B cell (primary cell): ENCODE measurements at regions not wholly inside any gene's neighbourhood (a gene's known extent, or its start where the extent isn't known, plus 50 kb on each side); places are given as distances from the start of the nearest gene placed in this dataset.

Experiments
- ATAC-seq: fragments of 200-7000 bp; cut with Tn5 transposase; one replicate; pipeline ENCODE4 v1.10.0; 2021; ENCODE audit warnings: low read depth, mild to moderate bottlenecking, moderate number of reproducible peaks, moderate library complexity
- CTCF ChIA-PET: fragments of 350-600 bp; sonication (Branson Sonifier 250); formaldehyde crosslinking; loops from one replicate; lab custom pipeline; 2021; ENCODE audit warnings: antibody characterized with exemption, inconsistent platforms; lab: Charles Lee
- POLR2A ChIA-PET: fragments of 350-600 bp; sonication (Branson Sonifier 250); formaldehyde crosslinking; loops from one replicate; lab custom pipeline; 2021; ENCODE audit warnings: antibody characterized with exemption; lab: Charles Lee
- DNase-seq: peaks from one replicate; pipeline ENCODE4 v3.0.0; 2013
- H2AFZ ChIP-seq: 2 replicates; pipeline ENCODE4 v1.6.1; 2012; ENCODE audit warnings: mild to moderate bottlenecking, low read depth, low read length; ENCODE audit not compliant: insufficient read depth, poor library complexity, severe bottlenecking
- H3K27ac ChIP-seq, 2 donors: 1 replicate in 1 of 2; 2 replicates in 1 of 2; pipeline ENCODE4 v1.5.1; 2012 to 2013; ENCODE audit warnings: low read length in 2 of 2, mild to moderate bottlenecking in 2 of 2, moderate library complexity in 1 of 2
- H3K27me3 ChIP-seq, 4 experiments: fragments of 200-600 bp in 1 of 4; sonication (generic) in 1 of 4; replicated peaks in 1 of 4; 1 replicate in 2 of 4; 2 replicates in 2 of 4; pipeline versions ENCODE4 v1.6.1 to v1.7.0; 2013 to 2016; ENCODE audit warnings: low read length in 3 of 4, mild to moderate bottlenecking in 2 of 4, mixed read lengths in 1 of 4, moderate library complexity in 1 of 4; ENCODE audit not compliant: insufficient read depth in 4 of 4, control insufficient read depth in 3 of 4; ENCODE audit errors: control extremely low read depth in 1 of 4
- H3K36me3 ChIP-seq, 2 experiments: replicated peaks in 1 of 2; 1 replicate in 1 of 2; 2 replicates in 1 of 2; pipeline versions ENCODE4 v1.6.1 to v1.7.1; 2013; ENCODE audit warnings: low read length in 1 of 2; ENCODE audit not compliant: insufficient read depth in 2 of 2, control insufficient read depth in 1 of 2; ENCODE audit errors: control extremely low read depth in 1 of 2, extremely low read depth in 1 of 2
- H3K4me1 ChIP-seq, 2 donors: fragments of 200-600 bp in 1 of 2; sonication (generic) in 1 of 2; 1 replicate in 1 of 2; 2 replicates in 1 of 2; pipeline versions ENCODE4 v1.5.1 to v1.6.1; 2013 to 2017; ENCODE audit warnings: low read length in 2 of 2; ENCODE audit not compliant: control insufficient read depth in 2 of 2, insufficient read depth in 2 of 2
- H3K4me2 ChIP-seq: replicated peaks from 2 replicates; pipeline ENCODE3; 2012; ENCODE audit warnings: mild to moderate bottlenecking, low read depth, low read length; ENCODE audit not compliant: poor library complexity, severe bottlenecking
- H3K4me3 ChIP-seq, 5 experiments: fragments of 200-600 bp in 1 of 5; sonication (generic) in 1 of 5; 1 replicate in 3 of 5; 2 replicates in 2 of 5; pipeline versions ENCODE4 v1.5.1 to v1.7.0; 2011 to 2016; ENCODE audit warnings: low read length in 4 of 5, mild to moderate bottlenecking in 4 of 5, low read depth in 2 of 5, control low read depth in 1 of 5, moderate library complexity in 1 of 5; ENCODE audit not compliant: insufficient read depth in 1 of 5; ENCODE audit errors: control extremely low read depth in 1 of 5, extremely low read depth in 1 of 5
- H3K79me2 ChIP-seq: fragments of 200-600 bp; sonication (generic); one replicate; pipeline ENCODE4 v1.6.0; 2016; ENCODE audit warnings: low read length; ENCODE audit not compliant: control insufficient read depth, insufficient read depth
- H3K9ac ChIP-seq: fragments of 200-600 bp; sonication (generic); 2 replicates; pipeline ENCODE4 v1.6.1; 2017; ENCODE audit warnings: mild to moderate bottlenecking, low read length, moderate library complexity
- H3K9me3 ChIP-seq, 3 donors: one replicate each; pipeline versions ENCODE4 v1.6.1 to v1.7.1; 2013; ENCODE audit warnings: low read length in 2 of 3; ENCODE audit not compliant: control insufficient read depth in 2 of 3, insufficient read depth in 1 of 3; ENCODE audit errors: control extremely low read depth in 1 of 3
- H4K20me1 ChIP-seq: 2 replicates; pipeline ENCODE4 v1.6.0; 2012; ENCODE audit warnings: mild to moderate bottlenecking, low read length; ENCODE audit not compliant: insufficient read depth, control insufficient read depth, poor library complexity, severe bottlenecking
- H3K27ac Mint-ChIP-seq: one replicate; pipeline ENCODE4 v1.8.0; 2021; ENCODE audit warnings: mixed read lengths
- H3K27me3 Mint-ChIP-seq: one replicate; pipeline ENCODE4 v1.8.0; 2021; ENCODE audit warnings: mixed read lengths
- H3K4me1 Mint-ChIP-seq: one replicate; pipeline ENCODE4 v1.8.0; 2021; ENCODE audit warnings: mixed read lengths
- H3K4me3 Mint-ChIP-seq: one replicate; pipeline ENCODE4 v1.8.0; 2021; ENCODE audit warnings: mixed read lengths
- H3K9me3 Mint-ChIP-seq: one replicate; pipeline ENCODE4 v1.8.0; 2022; ENCODE audit warnings: mixed read lengths; ENCODE audit not compliant: insufficient read depth
- EZH2 ChIP-seq: IDR thresholded peaks from 2 replicates; pipeline ENCODE4 v1.6.1; 2012; ENCODE audit warnings: borderline replicate concordance, low read depth, mild to moderate bottlenecking, moderate library complexity, low read length; ENCODE audit not compliant: insufficient read depth, poor library complexity, severe bottlenecking
- WGBS: methylation state at CpG from one replicate; pipeline ENCODE4 v1.1.5; 2013; ENCODE audit warnings: missing lambda C conversion rate; ENCODE audit not compliant: insufficient coverage; 5-methylcytosine and 5-hydroxymethylcytosine counted together
- intact Hi-C: fragments of 100-400 bp; cut with micrococcal nuclease; formaldehyde crosslinking; loops from one replicate; pipeline ENCODE4 v1.10.0; 2022
- TF ChIP-seq, protein P1 (sequence below): fragments of 200-600 bp; IDR thresholded peaks from one replicate; pipeline ENCODE4 v1.8.0; 2022; ENCODE audit warnings: antibody characterized with exemption, mild to moderate bottlenecking

DNA sequence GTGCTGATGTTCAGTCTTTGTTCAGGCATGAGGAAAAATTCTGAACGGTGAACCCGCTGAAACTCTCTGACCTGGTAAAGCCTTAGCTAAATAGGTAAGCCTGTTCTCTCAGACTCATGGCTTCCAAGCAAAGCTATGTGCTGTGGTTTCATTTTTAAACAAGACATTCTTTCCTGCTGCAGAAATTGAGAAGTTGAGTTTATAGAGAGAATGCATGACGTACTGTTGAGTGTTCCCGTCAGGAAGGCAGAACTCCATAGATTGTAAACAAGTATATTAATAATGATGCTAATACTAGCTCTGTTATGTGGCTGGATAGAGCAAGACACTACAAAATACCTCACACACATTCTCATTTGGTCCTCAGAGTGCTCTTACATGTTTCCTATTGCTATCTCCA, 424.0 kb upstream of the CRIM1 start:
- no peaks in the 10 kb centered on the region for H3K79me2 ChIP-seq
- Mint-ChIP-seq H3K4me3 (no peak overlapping the region), H3K4me1 (no peaks in the 10 kb centered on the region), H3K27ac (no peak overlapping the region), H3K9me3 (no peaks in the 10 kb centered on the region), H3K27me3 (peaks cover 4% of the 10 kb centered on the region)
- ChIA-PET CTCF (no interaction called here), POLR2A (no interaction called here)
- no peaks in the 10 kb centered on the region for H4K20me1 ChIP-seq
- no CpG with 5 or more reads among the region's 4 CpGs for WGBS
- no peaks in the 10 kb centered on the region for H3K27me3 ChIP-seq
- intact Hi-C loops = no loop called here
- ATAC-seq (no peak), DNase-seq (no peak)
- H3K9me3 ChIP-seq = no peaks in the 10 kb centered on the region
- TF ChIP-seq, protein P1, sequence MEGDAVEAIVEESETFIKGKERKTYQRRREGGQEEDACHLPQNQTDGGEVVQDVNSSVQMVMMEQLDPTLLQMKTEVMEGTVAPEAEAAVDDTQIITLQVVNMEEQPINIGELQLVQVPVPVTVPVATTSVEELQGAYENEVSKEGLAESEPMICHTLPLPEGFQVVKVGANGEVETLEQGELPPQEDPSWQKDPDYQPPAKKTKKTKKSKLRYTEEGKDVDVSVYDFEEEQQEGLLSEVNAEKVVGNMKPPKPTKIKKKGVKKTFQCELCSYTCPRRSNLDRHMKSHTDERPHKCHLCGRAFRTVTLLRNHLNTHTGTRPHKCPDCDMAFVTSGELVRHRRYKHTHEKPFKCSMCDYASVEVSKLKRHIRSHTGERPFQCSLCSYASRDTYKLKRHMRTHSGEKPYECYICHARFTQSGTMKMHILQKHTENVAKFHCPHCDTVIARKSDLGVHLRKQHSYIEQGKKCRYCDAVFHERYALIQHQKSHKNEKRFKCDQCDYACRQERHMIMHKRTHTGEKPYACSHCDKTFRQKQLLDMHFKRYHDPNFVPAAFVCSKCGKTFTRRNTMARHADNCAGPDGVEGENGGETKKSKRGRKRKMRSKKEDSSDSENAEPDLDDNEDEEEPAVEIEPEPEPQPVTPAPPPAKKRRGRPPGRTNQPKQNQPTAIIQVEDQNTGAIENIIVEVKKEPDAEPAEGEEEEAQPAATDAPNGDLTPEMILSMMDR = no peak
- TF ChIP-seq EZH2 = no peak
- H3K27ac ChIP-seq = no peak overlapping the region
- no peak overlapping the region for H2AFZ ChIP-seq
- no peaks in the 10 kb centered on the region for H3K4me1 ChIP-seq
- no peak overlapping the region for H3K9ac ChIP-seq
- H3K4me2 ChIP-seq = no peak overlapping the region
- no peak overlapping the region for H3K4me3 ChIP-seq
- H3K36me3 ChIP-seq = no peaks in the 10 kb centered on the region

DNA sequence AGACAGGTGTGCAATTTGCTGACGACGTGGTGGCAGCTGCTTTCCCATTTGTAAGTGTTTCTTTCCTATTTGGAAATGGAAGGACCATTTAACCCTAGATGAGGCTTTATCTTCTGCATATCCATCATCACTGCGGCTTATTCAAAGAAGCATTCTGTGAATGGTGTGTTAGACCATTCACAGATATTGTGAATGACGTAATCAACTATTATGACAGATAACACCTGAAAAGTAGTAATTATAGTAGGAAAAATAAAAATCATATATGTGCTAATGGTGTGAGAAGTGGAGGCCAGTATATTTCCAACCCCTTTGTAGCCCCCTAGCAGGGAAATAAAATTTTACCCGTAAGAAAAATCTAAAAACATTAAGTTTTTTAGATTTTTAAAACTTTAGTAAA, 424.5 kb upstream of the CRIM1 start:
- H3K4me2 ChIP-seq = no peak overlapping the region
- Mint-ChIP-seq H3K4me1 (no peaks in the 10 kb centered on the region), H3K9me3 (no peaks in the 10 kb centered on the region), H3K4me3 (no peak overlapping the region), H3K27me3 (peaks cover 4% of the 10 kb centered on the region), H3K27ac (no peak overlapping the region)
- CTCF ChIA-PET = no interaction called here
- ATAC-seq (no peak), DNase-seq (no peak)
- WGBS = 100% methylated on average over 2 of the region's 5 CpGs
- H3K4me1 ChIP-seq = no peaks in the 10 kb centered on the region
- H3K9ac ChIP-seq = no peak overlapping the region
- no peak for TF ChIP-seq EZH2
- TF ChIP-seq, protein P1 = no peak
- H3K9me3 ChIP-seq = no peaks in the 10 kb centered on the region
- no peak overlapping the region for H2AFZ ChIP-seq
- POLR2A ChIA-PET = no interaction called here
- no peaks in the 10 kb centered on the region for H3K79me2 ChIP-seq
- no peaks in the 10 kb centered on the region for H3K36me3 ChIP-seq
- H4K20me1 ChIP-seq = no peaks in the 10 kb centered on the region
- intact Hi-C loops = no loop called here
- H3K4me3 ChIP-seq = no peak overlapping the region
- no peaks in the 10 kb centered on the region for H3K27me3 ChIP-seq
- H3K27ac ChIP-seq = no peak overlapping the region
